Thyroid gland (tissue), 4 donors: ENCODE measurements at regions not wholly inside any gene's neighbourhood (a gene's known extent, or its start where the extent isn't known, plus 50 kb on each side); places are given as distances from the start of the nearest gene placed in this dataset.

ENCODE experiments used
- POLR2A ChIP-seq, 2 donors: fragments of 450-650 bp; IDR thresholded peaks; one replicate each; pipeline ENCODE4 v1.6.1; 2017; ENCODE audit warnings: antibody characterized with exemption in 2 of 2, mild to moderate bottlenecking in 2 of 2, moderate library complexity in 1 of 2
- TF ChIP-seq, protein P1 (sequence below), 6 experiments: fragments of 200-600 bp in 3 of 6; fragments of 450-650 bp in 3 of 6; sonication (generic) in 3 of 6; IDR thresholded peaks; one replicate each; pipeline ENCODE4 v1.5.1; 2016 to 2019; ENCODE audit warnings: antibody characterized with exemption in 6 of 6, mild to moderate bottlenecking in 2 of 6, inconsistent platforms in 1 of 6, moderate library complexity in 1 of 6

GRCh38 chr2:100214265-100214971 lies 72.0 kb upstream of the AFF3 start:
- no peak for TF ChIP-seq POLR2A (IDR thresholded peaks at IDR 0.05)
- TF ChIP-seq, protein P1, sequence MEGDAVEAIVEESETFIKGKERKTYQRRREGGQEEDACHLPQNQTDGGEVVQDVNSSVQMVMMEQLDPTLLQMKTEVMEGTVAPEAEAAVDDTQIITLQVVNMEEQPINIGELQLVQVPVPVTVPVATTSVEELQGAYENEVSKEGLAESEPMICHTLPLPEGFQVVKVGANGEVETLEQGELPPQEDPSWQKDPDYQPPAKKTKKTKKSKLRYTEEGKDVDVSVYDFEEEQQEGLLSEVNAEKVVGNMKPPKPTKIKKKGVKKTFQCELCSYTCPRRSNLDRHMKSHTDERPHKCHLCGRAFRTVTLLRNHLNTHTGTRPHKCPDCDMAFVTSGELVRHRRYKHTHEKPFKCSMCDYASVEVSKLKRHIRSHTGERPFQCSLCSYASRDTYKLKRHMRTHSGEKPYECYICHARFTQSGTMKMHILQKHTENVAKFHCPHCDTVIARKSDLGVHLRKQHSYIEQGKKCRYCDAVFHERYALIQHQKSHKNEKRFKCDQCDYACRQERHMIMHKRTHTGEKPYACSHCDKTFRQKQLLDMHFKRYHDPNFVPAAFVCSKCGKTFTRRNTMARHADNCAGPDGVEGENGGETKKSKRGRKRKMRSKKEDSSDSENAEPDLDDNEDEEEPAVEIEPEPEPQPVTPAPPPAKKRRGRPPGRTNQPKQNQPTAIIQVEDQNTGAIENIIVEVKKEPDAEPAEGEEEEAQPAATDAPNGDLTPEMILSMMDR (IDR thresholded peaks at IDR 0.05), result no peak
